GM18511 (cell line): ENCODE measurements at regions not wholly inside any gene's neighbourhood (a gene's known extent, or its start where the extent isn't known, plus 50 kb on each side); places are given as distances from the start of the nearest gene placed in this dataset.
"Not testable (repeated sequence)": the region's sequence is repeated elsewhere in the genome, so short reads cannot be mapped to it uniquely, and the experiment has no call there.

ENCODE experiments used
- ATAC-seq: cut with Tn5 transposase; IDR thresholded peaks from one replicate; pipeline ENCODE4 v1.9.1; 2021; ENCODE audit warnings: mild to moderate bottlenecking, moderate library complexity; ENCODE audit not compliant: unreplicated experiment

DNA sequence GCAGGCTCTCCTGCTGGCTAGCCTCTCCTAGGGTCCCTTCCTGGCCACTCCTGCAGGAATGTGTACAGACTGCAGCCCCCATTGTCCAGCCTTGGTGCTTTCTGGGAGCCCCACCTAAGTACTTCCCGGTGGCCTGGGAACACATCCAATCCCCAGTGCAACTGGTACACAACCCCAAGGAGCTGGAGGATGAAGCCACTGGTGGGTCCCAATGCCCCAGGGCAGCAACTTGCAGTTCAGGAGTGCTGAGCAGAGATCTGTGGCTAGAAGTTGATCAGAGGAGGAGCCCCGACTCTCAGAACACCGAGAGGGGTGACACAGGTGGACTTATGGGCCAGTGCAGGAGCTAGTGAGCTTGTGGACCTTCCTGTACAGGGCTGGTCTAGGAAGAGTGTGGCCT, 1093.7 kb upstream of the ACO1 start:
- no peak for ATAC-seq

DNA sequence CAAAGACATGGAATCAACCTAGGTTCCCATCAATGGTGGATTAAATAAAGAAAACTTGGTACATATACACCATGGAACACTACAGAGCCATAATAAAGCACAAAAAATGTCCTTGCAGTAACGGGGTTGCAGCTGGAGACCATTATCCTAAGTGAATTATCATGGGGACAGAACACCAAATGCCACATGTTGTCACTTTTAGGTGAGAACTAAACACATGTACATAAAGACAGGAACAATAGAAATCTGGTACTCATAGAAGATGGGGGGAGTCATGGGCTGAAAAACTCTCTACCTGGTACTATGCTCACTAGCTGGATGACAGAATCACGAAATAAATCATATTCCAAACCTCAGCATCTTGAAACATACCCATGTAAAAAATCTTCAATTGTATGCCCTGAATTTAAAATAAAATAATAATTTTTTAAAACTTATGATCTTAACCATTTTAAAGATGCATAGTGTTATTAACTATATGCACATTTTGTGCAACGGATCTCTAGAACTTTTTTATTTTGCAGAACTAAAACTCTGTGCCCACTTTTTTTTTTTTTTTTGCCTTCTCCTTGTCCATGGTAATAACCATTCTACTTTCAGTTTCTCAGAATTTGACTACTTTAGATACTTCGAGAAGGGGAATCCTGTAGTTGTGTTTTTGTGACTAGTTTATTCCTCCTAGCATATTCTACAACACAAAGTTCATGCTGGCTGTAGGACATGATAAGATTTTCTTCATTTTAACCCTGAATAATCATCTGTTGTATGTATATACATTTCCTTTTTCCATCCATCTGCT, 1081.6 kb upstream of the ACO1 start:
- peak; percentile 62 for ATAC-seq

DNA sequence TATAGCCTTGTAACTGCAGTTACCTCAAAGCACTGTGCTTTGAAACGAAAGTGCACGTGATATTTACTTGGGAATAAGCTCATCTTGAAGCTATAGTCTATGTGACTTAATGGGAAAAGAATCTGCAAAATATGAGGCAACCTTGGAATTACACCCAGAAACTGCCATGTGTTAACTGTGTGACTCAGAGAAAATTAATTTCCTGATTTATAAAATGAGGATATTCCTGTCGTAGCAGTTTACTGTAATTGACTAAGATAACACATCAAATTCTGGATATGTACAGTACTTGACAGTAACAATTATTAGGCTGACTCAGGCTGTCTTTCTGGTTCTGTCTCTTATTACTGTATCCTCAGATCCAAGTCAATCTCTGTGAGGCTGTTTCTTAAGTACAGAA, 1079.9 kb upstream of the ACO1 start:
- no peak for ATAC-seq

DNA sequence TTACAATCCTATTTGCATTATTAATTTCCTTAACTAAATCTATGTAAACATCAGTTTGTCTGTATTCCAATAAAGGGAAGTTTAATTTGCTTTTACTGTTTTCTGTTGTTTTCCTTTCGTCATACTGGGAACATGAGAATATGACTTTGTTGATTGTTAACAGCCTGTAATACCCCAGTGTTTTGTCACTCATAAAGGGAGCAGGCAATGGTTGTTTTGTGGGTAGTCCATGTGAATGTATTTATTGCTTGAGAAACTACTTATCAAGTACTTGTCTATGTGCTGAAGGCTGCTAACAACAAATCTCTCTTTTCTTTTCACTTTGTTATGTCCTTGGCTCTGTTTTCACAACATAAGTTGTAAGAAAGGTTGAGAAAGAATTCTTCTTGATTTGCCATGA, 1070.2 kb upstream of the ACO1 start:
- ATAC-seq = no peak

DNA sequence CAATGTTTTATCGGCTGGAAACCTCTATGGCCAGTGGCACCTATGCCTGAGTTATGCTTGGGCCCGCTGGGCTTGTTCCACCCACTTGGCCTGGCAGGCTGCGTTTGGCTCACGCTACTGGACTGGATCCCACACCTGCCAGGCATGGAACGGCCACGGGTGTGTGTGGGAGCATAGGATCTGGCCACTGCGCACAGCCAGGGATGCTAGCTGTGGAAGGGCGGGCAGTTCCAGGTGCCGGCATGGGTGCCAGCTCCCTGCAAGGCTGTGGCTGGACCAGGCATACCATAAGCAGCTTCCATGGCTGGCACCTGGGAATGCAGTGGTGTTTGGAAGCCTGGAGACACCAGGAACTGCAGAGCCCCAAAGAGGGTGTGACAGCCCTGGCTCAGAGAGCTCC, 1063.9 kb upstream of the ACO1 start:
- ATAC-seq = no peak

DNA sequence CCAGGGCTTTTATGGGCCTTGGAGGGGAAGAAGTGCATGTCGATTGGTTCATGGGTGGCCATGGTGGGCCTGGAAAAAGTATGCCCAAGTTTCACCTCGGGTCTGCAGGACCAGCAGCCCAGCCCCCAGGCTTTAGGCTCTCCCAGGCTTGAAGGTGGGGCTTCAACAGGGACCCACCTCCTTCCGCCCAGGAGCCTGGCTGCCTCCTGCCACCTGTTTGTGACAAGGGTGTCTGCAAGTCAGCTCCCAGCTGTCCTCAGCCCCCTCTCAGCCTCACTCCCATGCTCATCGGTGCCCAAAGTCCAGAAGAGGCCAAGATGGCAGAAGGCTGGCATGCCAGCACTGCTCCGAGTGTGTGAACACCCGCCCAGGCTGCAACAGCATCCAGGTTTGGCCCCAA, 1063.2 kb upstream of the ACO1 start:
- ATAC-seq = no peak

DNA sequence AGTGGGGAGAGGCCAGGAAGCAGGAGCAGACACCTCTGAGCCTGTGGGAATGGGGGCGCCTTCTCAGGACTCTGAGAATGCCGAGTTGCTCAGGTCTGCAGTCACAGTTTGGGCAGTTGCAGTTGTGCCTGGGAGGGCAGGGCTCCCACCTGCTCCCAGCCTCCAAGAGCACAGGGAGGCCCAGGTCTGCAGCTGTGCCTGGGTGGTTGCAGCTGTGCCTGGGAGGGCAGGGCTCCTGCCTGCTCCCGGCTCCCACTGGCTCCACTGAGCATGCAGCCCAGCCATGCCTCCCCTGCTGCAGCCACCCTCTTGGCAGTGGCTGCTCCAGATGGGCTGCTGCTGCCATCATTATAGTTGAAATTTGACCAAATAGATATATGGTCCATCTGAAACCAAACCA, 1062.8 kb upstream of the ACO1 start:
- no peak for ATAC-seq

DNA sequence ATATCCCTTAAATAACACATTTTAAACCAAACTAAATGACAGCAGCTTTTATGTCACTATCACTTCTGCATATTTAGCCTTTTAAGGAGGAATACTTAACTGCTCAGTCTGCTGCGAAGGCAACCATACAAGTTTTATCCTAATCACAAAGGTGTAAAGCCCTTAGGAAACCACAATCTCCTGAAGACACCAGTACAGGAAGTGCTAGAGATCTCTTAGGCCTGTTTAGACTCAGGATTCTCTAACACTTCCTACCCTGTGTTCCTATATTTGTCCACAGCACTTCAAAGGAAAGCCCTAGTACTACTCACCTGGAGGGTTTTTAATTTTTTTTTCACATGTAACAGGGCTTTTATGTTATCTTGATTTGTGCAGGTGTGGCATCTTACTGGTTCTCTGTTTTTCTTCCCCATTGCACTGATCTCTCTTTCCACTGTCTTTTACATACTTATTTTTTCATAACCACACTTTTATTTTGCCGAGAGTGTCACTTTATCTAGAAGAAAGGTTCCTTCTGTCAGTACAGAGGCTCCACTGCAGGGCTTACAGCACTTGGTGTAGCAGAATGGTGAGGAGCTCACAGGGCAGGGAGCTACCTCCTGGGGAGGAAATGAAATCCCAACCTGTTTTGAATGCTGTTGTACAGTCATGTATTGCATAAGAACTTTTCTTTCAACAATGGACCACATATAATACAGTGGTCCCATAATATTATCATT, 1060.6 kb upstream of the ACO1 start:
- peak; percentile 73 for ATAC-seq

DNA sequence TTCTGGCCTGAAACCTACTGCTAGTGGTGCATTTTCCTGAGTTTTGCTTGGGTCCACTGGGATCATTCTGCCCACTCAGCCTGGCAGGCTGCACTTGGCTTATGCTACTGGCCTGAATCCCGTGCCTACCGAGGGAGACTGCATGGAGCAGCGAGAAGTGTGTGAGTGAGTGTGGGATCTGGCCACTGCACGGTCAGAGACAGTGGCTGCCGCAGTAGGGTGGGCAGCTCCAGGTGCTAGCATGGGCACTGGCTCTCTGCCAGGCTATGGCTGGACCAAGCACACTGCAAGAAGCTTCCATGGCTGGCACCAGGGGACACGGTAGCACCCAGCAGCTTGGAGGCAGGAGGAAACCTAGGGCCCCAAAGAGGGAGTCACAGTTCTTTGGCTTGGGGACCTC, 1058.7 kb upstream of the ACO1 start:
- ATAC-seq = no peak

DNA sequence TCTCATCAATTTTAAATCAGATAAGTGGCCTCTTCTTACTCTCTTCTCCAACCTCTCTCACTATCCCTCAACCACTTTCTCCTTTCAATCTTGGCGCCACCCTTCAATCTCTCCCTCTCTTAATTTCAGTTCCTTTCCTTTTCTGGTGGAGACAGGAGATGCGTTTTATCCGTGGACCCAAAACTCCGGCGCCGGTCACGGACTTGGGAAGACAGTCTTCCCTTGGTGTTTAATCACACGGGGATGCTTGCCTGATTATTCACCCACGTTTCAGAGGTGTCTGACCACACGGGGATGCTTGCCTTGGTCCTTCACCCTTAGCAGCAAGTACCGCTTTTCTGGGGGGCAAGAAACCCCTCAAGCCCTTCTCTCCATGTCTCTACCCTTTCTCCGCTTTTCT, 1057.6 kb upstream of the ACO1 start:
- not testable (repeated sequence) for ATAC-seq

DNA sequence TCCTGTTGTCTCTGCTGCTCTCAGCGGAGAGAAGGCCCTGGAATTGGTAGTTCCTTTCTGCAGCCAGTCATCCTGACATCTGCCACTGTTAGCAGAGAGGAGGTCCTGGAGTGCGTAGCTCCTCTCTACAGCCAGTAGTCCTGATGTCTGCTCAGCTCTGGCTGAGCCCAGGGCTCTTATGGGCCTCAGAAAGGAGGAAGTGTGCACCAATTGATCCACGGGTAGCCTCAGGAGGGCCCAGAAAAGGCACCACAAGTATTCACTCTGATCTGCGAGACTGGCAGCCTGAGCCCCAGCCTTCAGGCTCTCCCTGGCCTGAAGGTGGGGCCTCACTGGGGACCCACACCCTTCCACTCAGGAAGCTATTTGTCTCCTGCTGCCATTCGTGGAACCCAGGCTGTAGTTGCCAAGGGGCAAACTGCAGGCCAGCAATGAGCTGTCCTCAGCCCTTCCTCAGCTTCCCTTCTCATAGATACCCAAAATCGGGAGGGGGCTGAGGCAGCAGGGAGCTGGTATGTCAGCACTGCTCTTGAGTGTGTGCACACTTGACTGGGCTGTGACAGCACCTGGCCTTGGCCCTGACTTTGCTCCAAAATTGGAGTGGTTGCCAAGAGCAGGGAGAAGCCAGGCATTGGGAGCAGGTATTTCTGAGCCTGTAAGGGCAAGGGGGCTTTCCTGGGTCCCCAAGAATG, 1049.5 kb upstream of the ACO1 start:
- no peak for ATAC-seq

DNA sequence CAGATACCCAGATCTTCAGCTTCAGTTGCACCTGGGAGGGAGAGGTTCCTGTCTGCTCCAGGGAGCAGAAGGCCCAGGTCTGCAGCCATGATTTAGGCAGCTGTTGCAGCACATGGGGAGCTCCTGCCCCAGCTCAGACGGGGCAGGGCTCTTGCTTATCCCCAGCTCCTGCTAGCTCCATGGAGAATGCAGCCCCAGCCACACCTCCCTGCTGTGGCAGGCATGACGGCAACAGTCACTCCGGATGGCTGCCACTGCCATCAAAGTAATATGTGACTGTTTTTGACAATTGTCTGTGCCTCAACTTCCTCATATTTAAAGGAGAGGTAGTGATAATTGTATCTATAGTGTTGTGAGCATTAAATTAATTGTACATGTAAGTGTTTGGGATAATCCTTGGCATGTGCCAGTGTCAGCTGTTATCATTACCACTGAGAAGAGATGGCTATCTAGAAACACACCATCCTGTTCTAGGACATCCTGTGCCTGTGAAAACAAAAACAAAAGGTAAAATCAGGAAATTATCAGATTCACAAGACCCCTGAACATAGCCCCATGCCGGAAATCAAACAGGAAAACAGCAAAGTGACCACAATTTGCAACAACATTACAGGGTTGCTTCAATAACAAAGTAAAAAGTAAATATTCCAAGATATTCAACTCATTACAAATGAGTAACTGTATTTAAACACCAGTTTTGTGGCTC, 1048.8 kb upstream of the ACO1 start:
- no peak for ATAC-seq

DNA sequence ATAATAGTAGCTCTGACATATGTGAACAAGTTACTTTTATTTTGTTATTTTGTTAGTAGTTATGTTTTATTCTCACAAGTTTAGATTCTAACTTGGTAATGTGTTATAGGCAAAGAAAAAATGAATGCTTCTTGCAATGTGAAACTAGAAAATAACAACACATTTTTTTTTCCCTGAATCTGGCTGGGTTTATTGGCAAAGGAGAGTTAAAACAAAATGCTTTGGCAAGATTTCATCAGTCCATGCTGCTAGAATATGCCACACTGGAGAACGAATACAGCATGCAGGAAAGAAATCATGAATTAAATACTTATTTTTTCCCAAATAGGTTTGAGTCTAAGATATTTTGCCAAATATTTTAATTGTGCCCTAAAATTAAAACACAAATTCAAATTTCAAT, 1048.1 kb upstream of the ACO1 start:
- ATAC-seq = no peak

DNA sequence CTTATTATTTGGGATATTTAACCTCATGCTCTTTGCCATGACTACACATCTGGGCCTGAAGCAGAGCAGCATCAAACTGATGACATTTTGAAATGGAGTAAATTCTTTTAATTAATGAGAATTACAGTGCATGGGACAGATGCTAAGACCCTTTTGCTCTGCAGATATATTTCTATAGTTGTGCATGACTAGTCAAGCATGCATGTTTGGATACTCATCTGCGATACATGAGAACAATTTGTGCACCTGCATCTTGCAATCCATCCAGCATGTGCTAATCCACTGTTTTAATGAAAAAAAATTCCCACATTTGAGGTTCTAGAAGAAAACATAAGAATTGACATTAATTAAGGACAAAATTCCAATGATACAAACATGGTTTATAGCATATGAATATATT, 1047.6 kb upstream of the ACO1 start:
- ATAC-seq = no peak

DNA sequence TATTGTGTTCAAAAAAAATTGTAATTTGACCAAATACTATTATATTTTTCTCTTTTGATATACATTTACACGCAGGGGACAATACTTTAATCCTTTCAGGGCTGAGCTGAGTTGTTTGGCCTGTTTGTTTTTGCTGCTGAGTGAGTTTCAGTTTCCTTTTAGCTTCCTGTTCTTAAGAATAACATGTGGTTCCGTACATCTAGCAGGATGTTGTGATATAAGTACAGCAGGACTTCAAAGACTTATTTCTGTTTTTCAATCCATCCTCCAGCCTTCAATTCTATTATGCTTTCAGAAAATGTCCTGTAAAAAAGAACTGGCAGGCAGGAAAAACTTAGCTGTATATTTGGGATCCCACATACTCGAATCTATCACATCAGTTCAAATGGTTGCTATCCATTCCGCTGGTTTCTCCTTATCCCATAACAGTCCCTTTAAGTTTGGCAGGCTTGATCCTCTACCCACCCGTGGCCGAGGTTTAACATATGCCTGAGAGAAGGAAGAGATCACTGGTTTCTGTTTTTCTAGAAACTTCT, 1037.3 kb upstream of the ACO1 start:
- ATAC-seq = peak; percentile 99

DNA sequence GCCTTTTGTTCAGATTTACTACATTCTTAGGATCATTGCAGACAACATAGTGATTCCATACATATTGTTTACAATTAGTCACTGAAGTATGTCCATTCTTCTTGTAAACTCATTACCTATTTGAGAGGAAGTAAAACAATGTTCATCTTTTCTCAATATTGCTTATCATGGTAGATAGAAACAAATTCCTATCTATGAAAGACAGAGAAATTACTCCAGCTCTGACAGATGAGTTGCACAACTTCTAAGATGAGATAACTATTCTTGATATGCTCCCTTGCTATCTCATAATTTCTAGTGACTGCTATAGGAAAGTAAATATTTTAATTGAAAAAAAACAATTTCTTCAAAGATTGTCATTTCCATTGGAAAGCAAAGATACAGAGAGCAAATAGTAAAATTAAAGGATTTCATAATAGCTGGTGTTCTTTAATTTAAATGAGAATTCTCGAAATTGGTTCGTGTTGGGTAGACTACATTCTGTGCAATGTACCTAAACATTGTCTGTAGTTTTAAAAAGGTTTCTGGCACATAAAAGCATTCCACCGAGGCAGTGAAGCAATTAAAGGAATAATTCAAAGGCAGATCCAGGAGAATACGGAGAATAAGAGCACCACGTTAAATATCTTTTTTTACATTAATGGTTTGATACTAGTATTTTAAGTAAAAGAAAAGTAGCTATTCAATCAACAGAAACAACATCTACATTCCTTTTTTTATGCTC, 1029.1 kb upstream of the ACO1 start:
- ATAC-seq = no peak

DNA sequence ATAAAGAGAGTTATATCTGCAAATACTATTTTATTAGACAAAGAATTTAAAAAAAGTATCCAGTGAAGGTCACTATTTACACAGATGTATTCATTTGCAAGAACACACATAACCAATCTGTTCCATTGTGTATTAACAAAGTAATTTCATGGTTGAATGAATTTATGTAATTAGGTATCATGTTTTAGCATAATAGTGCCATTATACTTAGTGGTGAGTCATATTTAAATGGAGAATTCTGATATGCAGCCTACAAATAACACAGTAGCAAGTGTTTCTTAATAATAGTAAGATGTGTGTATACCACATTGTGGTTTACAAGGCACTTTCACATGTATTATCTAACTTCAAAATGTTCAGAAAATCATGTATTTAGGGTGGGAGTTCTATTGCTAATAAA, 1028.5 kb upstream of the ACO1 start:
- ATAC-seq = no peak

DNA sequence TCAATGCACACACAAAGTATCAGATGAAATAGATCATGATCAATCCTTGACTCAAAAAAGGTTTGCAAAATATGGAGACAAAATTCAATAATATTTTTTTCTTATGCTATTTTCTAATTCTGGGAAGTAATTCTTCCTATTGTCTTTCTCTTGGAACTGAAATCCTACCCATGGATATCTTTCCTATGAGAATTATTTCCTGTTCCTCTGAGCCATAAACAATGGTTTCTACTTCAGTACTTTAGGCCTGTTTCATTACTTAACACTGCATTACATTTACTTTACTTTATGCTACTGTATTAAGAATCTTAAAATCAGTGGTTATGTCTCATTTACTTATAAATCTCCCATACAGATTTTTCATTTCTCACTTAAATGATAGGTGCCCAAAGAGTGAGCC, 1025.4 kb upstream of the ACO1 start:
- no peak for ATAC-seq

DNA sequence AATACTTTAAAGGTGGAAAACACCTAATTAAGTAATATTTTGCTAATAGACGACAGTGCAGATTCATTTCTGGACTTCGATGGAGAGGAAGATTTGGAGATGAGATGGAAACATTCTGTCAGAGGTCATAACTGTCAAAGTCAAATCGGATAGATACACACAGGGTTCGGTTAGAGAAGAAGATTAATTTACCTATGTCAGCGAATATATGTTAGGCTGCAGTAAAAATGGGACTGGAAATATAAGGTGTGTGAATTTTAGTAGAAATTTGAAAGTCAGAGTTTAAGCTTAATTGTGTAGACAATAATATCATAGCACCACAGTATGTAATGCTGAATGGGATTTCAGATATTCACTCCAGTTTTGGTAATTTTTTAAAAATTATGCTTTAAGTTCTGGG, 1020.3 kb upstream of the ACO1 start:
- ATAC-seq = no peak

DNA sequence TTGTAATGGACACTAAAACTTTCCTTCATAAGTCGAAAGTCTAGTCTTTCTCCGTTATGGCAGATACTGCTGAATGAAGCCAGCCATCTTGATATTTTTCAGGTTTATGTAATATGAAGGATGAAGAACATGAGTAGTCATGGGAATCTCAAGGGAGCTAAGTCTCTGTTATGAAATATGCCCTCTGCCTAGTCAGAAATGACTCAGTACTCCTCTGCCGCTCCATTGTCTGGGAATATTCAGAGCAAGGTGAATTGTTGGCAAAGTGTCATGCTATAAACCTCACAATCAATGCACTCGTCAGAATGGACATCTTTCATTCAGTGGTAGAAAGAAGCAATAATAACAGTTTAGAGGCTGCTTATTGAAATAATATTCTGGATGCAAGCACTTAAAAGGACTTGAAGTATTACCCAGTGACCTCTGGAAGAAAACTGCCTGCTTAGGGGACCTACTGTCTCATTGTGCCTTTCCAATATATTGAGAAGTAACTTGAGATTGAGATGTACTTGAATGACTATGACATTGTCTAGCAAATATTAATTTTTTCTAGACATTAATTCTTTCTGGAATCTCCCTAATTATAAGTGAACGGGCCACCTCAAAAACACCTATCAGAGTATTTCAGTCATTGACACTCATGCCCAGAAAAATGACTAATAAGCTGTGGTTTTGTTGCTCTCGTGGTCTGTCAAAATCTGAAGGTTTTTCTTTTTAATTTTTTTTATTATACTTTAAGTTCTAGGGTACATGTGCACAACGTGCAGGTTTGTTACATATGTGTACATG, 1011.5 kb upstream of the ACO1 start:
- no peak for ATAC-seq
